ENCODE measurements at regions not wholly inside any gene's neighbourhood (a gene's known extent, or its start where the extent isn't known, plus 50 kb on each side); places are given as distances from the start of the nearest gene placed in this dataset.

DNA sequence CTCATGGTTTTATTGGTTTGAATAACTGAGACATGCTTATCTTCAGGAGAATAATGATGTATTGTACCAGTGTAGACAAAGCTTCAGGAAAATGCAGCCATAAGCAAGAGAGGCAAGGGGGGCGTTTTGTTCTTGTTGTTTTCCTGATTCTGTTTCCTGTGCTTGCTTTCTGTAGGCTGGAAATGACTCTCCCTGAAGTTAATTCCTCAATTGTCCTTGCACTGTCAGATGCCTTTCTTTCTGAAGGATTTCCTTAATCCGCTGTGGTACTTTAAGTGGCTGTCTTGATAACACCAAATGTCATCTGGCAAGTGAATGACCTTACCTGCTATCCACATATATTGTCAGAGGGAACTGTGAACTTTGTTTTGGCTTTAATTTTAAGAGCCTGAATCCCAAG lies 220.0 kb downstream of the NEDD1 start:
- Histone ChIP-seq H3K36me3 (ENCODE audit: low read depth) (no peaks in the 10 kb centered on the region), H3F3A (ENCODE audit: insufficient read depth, low read depth) (no peaks in the 10 kb centered on the region), H3K4me1 (replicated peaks; ENCODE audit: insufficient read depth) (no peaks in the 10 kb centered on the region), H3K4me3 (no peak overlapping the region), H3K27ac (no peak overlapping the region), H4K20me1 (ENCODE audit: insufficient read depth) (no peaks in the 10 kb centered on the region), H3K4me2 (no peak overlapping the region), H3K27me3 (ENCODE audit: insufficient read depth, low read depth) (no peaks in the 10 kb centered on the region), H3K79me2 (ENCODE audit: low read depth) (no peaks in the 10 kb centered on the region), H3K9me3 (ENCODE audit: insufficient read depth, low read depth) (no peaks in the 10 kb centered on the region), H2AFZ (no peak overlapping the region), H3K9me2 (ENCODE audit: insufficient read depth) (no peaks in the 10 kb centered on the region)
- DNase-seq: no peak
- intact Hi-C loops (cut with micrococcal nuclease; ENCODE audit: unreplicated experiment): no loop called here
- ChIA-PET POLR2A (ENCODE audit: unreplicated experiment) (no interaction called here), CTCF (no interaction called here)
- TF ChIP-seq, protein P1, sequence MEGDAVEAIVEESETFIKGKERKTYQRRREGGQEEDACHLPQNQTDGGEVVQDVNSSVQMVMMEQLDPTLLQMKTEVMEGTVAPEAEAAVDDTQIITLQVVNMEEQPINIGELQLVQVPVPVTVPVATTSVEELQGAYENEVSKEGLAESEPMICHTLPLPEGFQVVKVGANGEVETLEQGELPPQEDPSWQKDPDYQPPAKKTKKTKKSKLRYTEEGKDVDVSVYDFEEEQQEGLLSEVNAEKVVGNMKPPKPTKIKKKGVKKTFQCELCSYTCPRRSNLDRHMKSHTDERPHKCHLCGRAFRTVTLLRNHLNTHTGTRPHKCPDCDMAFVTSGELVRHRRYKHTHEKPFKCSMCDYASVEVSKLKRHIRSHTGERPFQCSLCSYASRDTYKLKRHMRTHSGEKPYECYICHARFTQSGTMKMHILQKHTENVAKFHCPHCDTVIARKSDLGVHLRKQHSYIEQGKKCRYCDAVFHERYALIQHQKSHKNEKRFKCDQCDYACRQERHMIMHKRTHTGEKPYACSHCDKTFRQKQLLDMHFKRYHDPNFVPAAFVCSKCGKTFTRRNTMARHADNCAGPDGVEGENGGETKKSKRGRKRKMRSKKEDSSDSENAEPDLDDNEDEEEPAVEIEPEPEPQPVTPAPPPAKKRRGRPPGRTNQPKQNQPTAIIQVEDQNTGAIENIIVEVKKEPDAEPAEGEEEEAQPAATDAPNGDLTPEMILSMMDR (conservative IDR thresholded peaks at IDR 0.05): no peak
- no peak for TF ChIP-seq EZH2 (IDR thresholded peaks at IDR 0.05; ENCODE audit: low read depth)
- BruUV-seq (replicated peaks): no TSS peak

DNA sequence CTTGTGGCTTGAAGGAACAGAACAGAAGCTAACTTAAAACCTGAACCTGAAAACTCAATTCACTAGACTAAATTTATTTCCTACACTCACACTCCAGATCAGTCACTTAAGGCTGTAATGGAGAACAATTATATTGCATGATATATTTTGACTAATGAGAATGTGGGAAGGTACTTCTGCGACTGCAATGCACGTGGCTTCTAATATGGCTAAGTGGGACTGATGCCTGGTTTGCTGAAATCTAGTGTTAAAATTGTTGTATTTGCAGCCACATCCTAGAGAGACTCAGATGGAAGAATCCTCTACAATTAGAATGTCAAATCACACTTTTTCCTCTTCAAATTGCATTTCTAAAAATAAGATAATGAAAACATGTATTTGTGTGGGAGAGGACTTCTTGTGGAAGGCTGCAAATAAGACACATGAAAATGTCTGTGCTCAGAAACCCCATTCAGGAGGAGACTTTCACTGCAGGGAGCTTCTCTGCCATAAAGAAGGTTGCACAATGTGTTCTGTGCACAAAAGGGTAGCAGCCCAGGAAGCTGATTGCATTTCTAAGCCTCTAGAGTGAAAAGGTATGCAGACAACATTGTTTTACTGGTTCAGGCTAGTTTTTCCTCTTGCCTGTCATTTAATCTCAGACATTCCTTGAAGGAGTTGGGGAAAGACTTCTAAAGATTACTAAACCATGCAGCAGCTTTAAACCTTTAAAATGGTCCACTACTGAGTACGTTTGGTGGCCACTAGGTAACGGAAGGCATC lies 224.3 kb downstream of the NEDD1 start:
- no TSS peak for BruUV-seq (replicated peaks)
- Histone ChIP-seq H3K79me2 (ENCODE audit: low read depth) (no peaks in the 10 kb centered on the region), H3F3A (ENCODE audit: insufficient read depth, low read depth) (no peaks in the 10 kb centered on the region)

DNA sequence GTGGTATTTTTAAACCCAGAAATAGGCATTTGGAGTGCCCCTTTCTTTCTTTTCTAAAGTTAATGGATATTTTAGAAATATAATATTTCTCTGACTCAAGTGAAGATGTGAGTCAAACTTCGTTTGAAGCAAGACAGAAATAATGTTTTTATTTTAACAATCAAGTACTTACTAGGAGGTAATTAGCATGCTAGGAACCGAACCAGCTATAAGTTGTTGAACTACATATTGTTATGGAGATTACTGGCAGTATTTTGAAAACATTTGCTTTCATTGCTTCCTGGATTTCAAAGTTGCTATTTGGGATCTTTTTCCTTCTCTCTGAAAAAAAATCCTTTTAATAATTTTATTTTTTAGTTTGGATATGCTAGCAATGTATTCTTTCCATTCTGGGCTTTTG lies 225.2 kb downstream of the NEDD1 start:
- intact Hi-C loops (cut with micrococcal nuclease; ENCODE audit: unreplicated experiment): no loop called here
- POLR2A ChIA-PET (ENCODE audit: unreplicated experiment): no interaction called here

More for the DNA sequence above, 224.3 kb downstream of the NEDD1 start:
- no peaks in the 10 kb centered on the region for H3K4me1 ChIP-seq (replicated peaks; ENCODE audit: insufficient read depth)
- no peak overlapping the region for H3K4me2 ChIP-seq
- H3K9me3 ChIP-seq (ENCODE audit: insufficient read depth, low read depth): no peaks in the 10 kb centered on the region
- intact Hi-C loops (cut with micrococcal nuclease; ENCODE audit: unreplicated experiment): no loop called here
- H2AFZ ChIP-seq: no peak overlapping the region
- H3K9me2 ChIP-seq (ENCODE audit: insufficient read depth): no peaks in the 10 kb centered on the region
- no peak for DNase-seq
- no peak overlapping the region for H3K27ac ChIP-seq
- no peak overlapping the region for H3K4me3 ChIP-seq
- no peaks in the 10 kb centered on the region for H3K27me3 ChIP-seq (ENCODE audit: insufficient read depth, low read depth)
- ChIA-PET CTCF (no interaction called here), POLR2A (ENCODE audit: unreplicated experiment) (no interaction called here)
- no peaks in the 10 kb centered on the region for H3K36me3 ChIP-seq (ENCODE audit: low read depth)
- TF ChIP-seq EZH2 (IDR thresholded peaks at IDR 0.05; ENCODE audit: low read depth): no peak
- TF ChIP-seq, protein P1 (conservative IDR thresholded peaks at IDR 0.05): no peak
- H4K20me1 ChIP-seq (ENCODE audit: insufficient read depth): no peaks in the 10 kb centered on the region

More for the DNA sequence above, 225.2 kb downstream of the NEDD1 start:
- Histone ChIP-seq H3K4me3 (no peak overlapping the region), H3K9me3 (ENCODE audit: insufficient read depth, low read depth) (no peaks in the 10 kb centered on the region), H3K27me3 (ENCODE audit: insufficient read depth, low read depth) (no peaks in the 10 kb centered on the region), H4K20me1 (ENCODE audit: insufficient read depth) (no peaks in the 10 kb centered on the region), H3K4me2 (no peak overlapping the region), H3K9me2 (ENCODE audit: insufficient read depth) (no peaks in the 10 kb centered on the region), H2AFZ (no peak overlapping the region), H3K36me3 (ENCODE audit: low read depth) (no peaks in the 10 kb centered on the region), H3K27ac (no peak overlapping the region), H3F3A (ENCODE audit: insufficient read depth, low read depth) (no peaks in the 10 kb centered on the region), H3K79me2 (ENCODE audit: low read depth) (no peaks in the 10 kb centered on the region), H3K4me1 (replicated peaks; ENCODE audit: insufficient read depth) (no peaks in the 10 kb centered on the region)
- no peak for DNase-seq
- no TSS peak for BruUV-seq (replicated peaks)
- CTCF ChIA-PET: no interaction called here
- no peak for TF ChIP-seq EZH2 (IDR thresholded peaks at IDR 0.05; ENCODE audit: low read depth)
- TF ChIP-seq, protein P1 (conservative IDR thresholded peaks at IDR 0.05): no peak
